NOMO-1 (cell line): ENCODE measurements at regions not wholly inside any gene's neighbourhood (a gene's known extent, or its start where the extent isn't known, plus 50 kb on each side); places are given as distances from the start of the nearest gene placed in this dataset.

Source experiments
- DNase-seq, 2 experiments: peaks; one replicate each; lab custom pipeline; 2025; ENCODE audit not compliant: unreplicated experiment in 2 of 2; lab: John Stamatoyannopoulos, UW

GRCh38 chr11:120019191-120019590 lies 118.7 kb downstream of the TRIM29 start:
- DNase-seq, result no peak

GRCh38 chr11:120017582-120018150 lies 120.2 kb downstream of the TRIM29 start:
- DNase-seq, result no peak

GRCh38 chr11:120013325-120014250 lies 124.3 kb downstream of the TRIM29 start:
- DNase-seq, result no peak

GRCh38 chr11:120012245-120012644 lies 125.7 kb downstream of the TRIM29 start:
- DNase-seq, result no peak

- DNase-seq, result no peak
These were observed 126.1 kb downstream of the TRIM29 start for GRCh38 chr11:120011836-120012235.

GRCh38 chr11:120010775-120011174 lies 127.1 kb downstream of the TRIM29 start:
- DNase-seq, result no peak

- no peak for DNase-seq
These were observed 128.0 kb downstream of the TRIM29 start for GRCh38 chr11:120009938-120010337.

GRCh38 chr11:120007144-120007543 lies 130.8 kb downstream of the TRIM29 start:
- DNase-seq, result no peak

GRCh38 chr11:120004723-120005122 lies 133.2 kb downstream of the TRIM29 start:
- no peak for DNase-seq

GRCh38 chr11:120001178-120002090 lies 136.5 kb downstream of the TRIM29 start:
- DNase-seq, result no peak

GRCh38 chr11:119999220-119999619 lies 138.7 kb downstream of the TRIM29 start:
- no peak for DNase-seq

- no peak for DNase-seq
These were observed 141.4 kb downstream of the TRIM29 start for GRCh38 chr11:119996556-119996955.

- DNase-seq, result no peak
These were observed 142.0 kb downstream of the TRIM29 start for GRCh38 chr11:119995730-119996491.

- no peak for DNase-seq
These were observed 144.2 kb downstream of the TRIM29 start for GRCh38 chr11:119993722-119994121.

GRCh38 chr11:119992171-119993051 lies 145.5 kb downstream of the TRIM29 start:
- DNase-seq, result no peak

- DNase-seq, result no peak
These were observed 146.2 kb downstream of the TRIM29 start for GRCh38 chr11:119991669-119992068.

GRCh38 chr11:119991022-119991404 lies 146.9 kb downstream of the TRIM29 start:
- no peak for DNase-seq

GRCh38 chr11:119990309-119991021 lies 147.4 kb downstream of the TRIM29 start:
- no peak for DNase-seq
